Aorta (tissue), 5 donors: ENCODE measurements at regions not wholly inside any gene's neighbourhood (a gene's known extent, or its start where the extent isn't known, plus 50 kb on each side); places are given as distances from the start of the nearest gene placed in this dataset.

Experiments
- ATAC-seq: fragments of 200-7000 bp; cut with Tn5 transposase; one replicate; pipeline ENCODE4 v1.9.1; 2022; ENCODE audit warnings: moderate library complexity; ENCODE audit not compliant: low FRiP score
- DNase-seq, 2 donors: peaks; one replicate each; pipeline ENCODE4 v3.0.0-alpha.2; 2020
- H3K27ac ChIP-seq, 2 donors: one replicate each; pipeline ENCODE4 v1.5.1; 2013; ENCODE audit warnings: low read length in 2 of 2, mild to moderate bottlenecking in 2 of 2, moderate library complexity in 2 of 2, control low read depth in 1 of 2, inconsistent platforms in 1 of 2, low read depth in 1 of 2
- H3K27me3 ChIP-seq, 2 donors: one replicate each; pipeline ENCODE4 v1.6.1; 2013; ENCODE audit warnings: control low read depth in 1 of 2, low read length in 1 of 2, mild to moderate bottlenecking in 1 of 2, moderate library complexity in 1 of 2; ENCODE audit not compliant: insufficient read depth in 2 of 2, control insufficient read depth in 1 of 2
- H3K36me3 ChIP-seq, 2 donors: one replicate each; pipeline ENCODE4 v1.6.1; 2013; ENCODE audit warnings: control low read depth in 1 of 2, low read length in 1 of 2, mild to moderate bottlenecking in 1 of 2; ENCODE audit not compliant: insufficient read depth in 2 of 2, control insufficient read depth in 1 of 2
- H3K4me1 ChIP-seq, 2 donors: one replicate each; pipeline ENCODE4 v1.6.1; 2013; ENCODE audit warnings: low read length in 2 of 2, control low read depth in 1 of 2, mild to moderate bottlenecking in 1 of 2, moderate library complexity in 1 of 2; ENCODE audit not compliant: insufficient read depth in 2 of 2, control insufficient read depth in 1 of 2
- H3K4me3 ChIP-seq, 2 donors: one replicate each; pipeline ENCODE4 v1.5.1; 2013; ENCODE audit warnings: low read length in 2 of 2, control low read depth in 1 of 2, mild to moderate bottlenecking in 1 of 2
- H3K9me3 ChIP-seq: one replicate; pipeline ENCODE4 v1.6.1; 2013; ENCODE audit warnings: mild to moderate bottlenecking, low read length; ENCODE audit not compliant: control insufficient read depth
- WGBS, 2 donors: extraction: QIAGEN DNeasy Blood & Tissue Kit; methylation state at CpG; one replicate each; pipeline ENCODE4 v1.1.7; 2013; 5-methylcytosine and 5-hydroxymethylcytosine counted together
- intact Hi-C, 2 donors: fragments of 100-400 bp; cut with DNase I; formaldehyde crosslinking; loops; one replicate each; pipeline versions ENCODE4 v1.14.2 to v1.15.0; 2022
- donor health status: healthy with polysubstance abuse.
- donor health status: Bipolar disorder and iron deficiency.
- donor health status: DM: no; HTN: no; CAD: no.
- donor health status: DM: no; HTN: no; CAD: no.
- donor health status: DM: yes; HTN: yes; CAD: no.

GRCh38 chr3:162142511-162142910, 645.9 kb downstream of the OTOL1 start:
- no peaks in the 10 kb centered on the region for H3K27me3 ChIP-seq
- 93 to 99% methylated on average over 2 of the region's 2 CpGs for WGBS, 2 donors
- ATAC-seq = no peak
- DNase-seq = no peak
- H3K9me3 ChIP-seq = no peaks in the 10 kb centered on the region
- H3K36me3 ChIP-seq = no peaks in the 10 kb centered on the region
- intact Hi-C loops = no loop called here
- no peak overlapping the region for H3K4me3 ChIP-seq
- no peak overlapping the region for H3K27ac ChIP-seq
- H3K4me1 ChIP-seq = no peaks in the 10 kb centered on the region

GRCh38 chr3:162143180-162143579, 646.6 kb downstream of the OTOL1 start:
- no peaks in the 10 kb centered on the region for H3K4me1 ChIP-seq
- H3K36me3 ChIP-seq = no peaks in the 10 kb centered on the region
- no peak overlapping the region for H3K27ac ChIP-seq
- H3K4me3 ChIP-seq = no peak overlapping the region
- no peaks in the 10 kb centered on the region for H3K27me3 ChIP-seq
- no peaks in the 10 kb centered on the region for H3K9me3 ChIP-seq
- DNase-seq = no peak
- intact Hi-C loops = no loop called here
- ATAC-seq = no peak

- intact Hi-C loops = no loop called here
- Histone ChIP-seq H3K27ac (no peak overlapping the region), H3K9me3 (no peaks in the 10 kb centered on the region), H3K36me3 (no peaks in the 10 kb centered on the region), H3K4me3 (no peak overlapping the region), H3K27me3 (no peaks in the 10 kb centered on the region), H3K4me1 (no peaks in the 10 kb centered on the region)
- DNase-seq (no peak), ATAC-seq (no peak)
- 43 to 74% methylated on average over 1 of the region's 1 CpG for WGBS, 2 donors
These were observed 651.4 kb downstream of the OTOL1 start for GRCh38 chr3:162147996-162148395.

GRCh38 chr3:162150790-162151189, 654.2 kb downstream of the OTOL1 start:
- no peaks in the 10 kb centered on the region for H3K27me3 ChIP-seq
- no peaks in the 10 kb centered on the region for H3K9me3 ChIP-seq
- H3K27ac ChIP-seq = no peak overlapping the region
- H3K4me3 ChIP-seq = no peak overlapping the region
- no peaks in the 10 kb centered on the region for H3K4me1 ChIP-seq
- no peak for DNase-seq
- H3K36me3 ChIP-seq = no peaks in the 10 kb centered on the region
- ATAC-seq = no peak
- intact Hi-C loops = no loop called here

- intact Hi-C loops = no loop called here
- no peak for ATAC-seq
- Histone ChIP-seq H3K36me3 (no peaks in the 10 kb centered on the region), H3K27ac (no peak overlapping the region), H3K4me3 (no peak overlapping the region), H3K27me3 (no peaks in the 10 kb centered on the region), H3K4me1 (no peaks in the 10 kb centered on the region), H3K9me3 (no peaks in the 10 kb centered on the region)
- DNase-seq = no peak
- WGBS, 2 donors = 86 to 88% methylated on average over 2 of the region's 2 CpGs
These were observed 656.0 kb downstream of the OTOL1 start for GRCh38 chr3:162152636-162153035.

- Histone ChIP-seq H3K27ac (no peak overlapping the region), H3K4me3 (no peak overlapping the region), H3K4me1 (no peaks in the 10 kb centered on the region), H3K36me3 (no peaks in the 10 kb centered on the region), H3K27me3 (no peaks in the 10 kb centered on the region), H3K9me3 (no peaks in the 10 kb centered on the region)
- DNase-seq = no peak
- intact Hi-C loops = no loop called here
- no peak for ATAC-seq
These were observed 665.0 kb downstream of the OTOL1 start for GRCh38 chr3:162161595-162161994.

GRCh38 chr3:162165346-162165745, 668.7 kb downstream of the OTOL1 start:
- Histone ChIP-seq H3K4me1 (no peaks in the 10 kb centered on the region), H3K36me3 (no peaks in the 10 kb centered on the region), H3K9me3 (no peaks in the 10 kb centered on the region), H3K27me3 (no peaks in the 10 kb centered on the region), H3K27ac (no peak overlapping the region), H3K4me3 (no peak overlapping the region)
- DNase-seq (no peak), ATAC-seq (no peak)
- intact Hi-C loops = no loop called here

- intact Hi-C loops = no loop called here
- WGBS, 2 donors = 85% methylated on average over 3 of the region's 3 CpGs
- no peaks in the 10 kb centered on the region for H3K27me3 ChIP-seq
- H3K27ac ChIP-seq = no peak overlapping the region
- no peak overlapping the region for H3K4me3 ChIP-seq
- H3K9me3 ChIP-seq = no peaks in the 10 kb centered on the region
- H3K36me3 ChIP-seq = no peaks in the 10 kb centered on the region
- no peak for DNase-seq
- no peak for ATAC-seq
- H3K4me1 ChIP-seq = no peaks in the 10 kb centered on the region
These were observed 669.9 kb downstream of the OTOL1 start for GRCh38 chr3:162166543-162166942.

- intact Hi-C loops = no loop called here
- 15 to 17% methylated on average over 2 of the region's 2 CpGs for WGBS, 2 donors
These were observed 672.1 kb downstream of the OTOL1 start for GRCh38 chr3:162168715-162169114.

GRCh38 chr3:162170581-162170980, 674.0 kb downstream of the OTOL1 start:
- no peaks in the 10 kb centered on the region for H3K27me3 ChIP-seq
- no peak overlapping the region for H3K27ac ChIP-seq
- no peaks in the 10 kb centered on the region for H3K36me3 ChIP-seq
- H3K9me3 ChIP-seq = no peaks in the 10 kb centered on the region
- intact Hi-C loops = no loop called here
- H3K4me1 ChIP-seq = peaks cover 0 to 1% of the 10 kb centered on the region in 2 donors
- no peak overlapping the region for H3K4me3 ChIP-seq
- DNase-seq (no peak), ATAC-seq (no peak)
- WGBS, 2 donors = 68 to 85% methylated on average over 1 of the region's 1 CpG

More at GRCh38 chr3:162168715-162169114, 672.1 kb downstream of the OTOL1 start:
- ATAC-seq (no peak), DNase-seq (no peak)
- no peak overlapping the region for H3K4me3 ChIP-seq
- no peak overlapping the region for H3K27ac ChIP-seq
- no peaks in the 10 kb centered on the region for H3K36me3 ChIP-seq
- H3K4me1 ChIP-seq = peaks cover 0 to 1% of the 10 kb centered on the region in 2 donors
- no peaks in the 10 kb centered on the region for H3K27me3 ChIP-seq
- H3K9me3 ChIP-seq = no peaks in the 10 kb centered on the region
